GM10266 (cell line): ENCODE measurements at regions not wholly inside any gene's neighbourhood (a gene's known extent, or its start where the extent isn't known, plus 50 kb on each side); places are given as distances from the start of the nearest gene placed in this dataset.
A peak's percentile ranks its signal among the peaks of the same experiment; 100 is the strongest.
"Not testable (repeated sequence)": the region's sequence is repeated elsewhere in the genome, so short reads cannot be mapped to it uniquely, and the experiment has no call there.

Experiments
- DNase-seq: peaks from one replicate; pipeline ENCODE4 v3.0.0; 2012; ENCODE audit errors: extremely low spot score
- CTCF ChIP-seq: IDR thresholded peaks from 2 replicates; pipeline ENCODE4 v1.5.1; 2012; ENCODE audit warnings: mild to moderate bottlenecking, low read depth; ENCODE audit not compliant: control insufficient read depth, insufficient read depth; ENCODE audit errors: missing control alignments

GRCh38 chrX:35357656-35358055, 415.1 kb downstream of the FAM47B start:
- DNase-seq, result no peak
- no peak for TF ChIP-seq CTCF

- no peak for DNase-seq
- TF ChIP-seq CTCF, result no peak
Observed at GRCh38 chrX:35362866-35363265, 420.3 kb downstream of the FAM47B start.

- DNase-seq, result no peak
- TF ChIP-seq CTCF, result no peak
Observed at GRCh38 chrX:35374116-35374515, 424.0 kb upstream of the MAGEB16 start.

- peak; percentile 1 for DNase-seq
- TF ChIP-seq CTCF, result peak; percentile 44
Observed at GRCh38 chrX:35380808-35381700, 417.1 kb upstream of the MAGEB16 start.

GRCh38 chrX:35381709-35382108, 416.4 kb upstream of the MAGEB16 start:
- not testable (repeated sequence) for DNase-seq

- DNase-seq, result no peak
- no peak for TF ChIP-seq CTCF
Observed at GRCh38 chrX:35382966-35383365, 415.2 kb upstream of the MAGEB16 start.

GRCh38 chrX:35392232-35392631, 405.9 kb upstream of the MAGEB16 start:
- TF ChIP-seq CTCF, result no peak
- DNase-seq, result no peak
